ENCODE measurements at regions not wholly inside any gene's neighbourhood (a gene's known extent, or its start where the extent isn't known, plus 50 kb on each side); places are given as distances from the start of the nearest gene placed in this dataset.

GRCh38 chr6:77979204-77979603 lies 326.4 kb downstream of the MEI4 start:
- intact Hi-C loops (cut with DNase I) = no loop called here

DNA sequence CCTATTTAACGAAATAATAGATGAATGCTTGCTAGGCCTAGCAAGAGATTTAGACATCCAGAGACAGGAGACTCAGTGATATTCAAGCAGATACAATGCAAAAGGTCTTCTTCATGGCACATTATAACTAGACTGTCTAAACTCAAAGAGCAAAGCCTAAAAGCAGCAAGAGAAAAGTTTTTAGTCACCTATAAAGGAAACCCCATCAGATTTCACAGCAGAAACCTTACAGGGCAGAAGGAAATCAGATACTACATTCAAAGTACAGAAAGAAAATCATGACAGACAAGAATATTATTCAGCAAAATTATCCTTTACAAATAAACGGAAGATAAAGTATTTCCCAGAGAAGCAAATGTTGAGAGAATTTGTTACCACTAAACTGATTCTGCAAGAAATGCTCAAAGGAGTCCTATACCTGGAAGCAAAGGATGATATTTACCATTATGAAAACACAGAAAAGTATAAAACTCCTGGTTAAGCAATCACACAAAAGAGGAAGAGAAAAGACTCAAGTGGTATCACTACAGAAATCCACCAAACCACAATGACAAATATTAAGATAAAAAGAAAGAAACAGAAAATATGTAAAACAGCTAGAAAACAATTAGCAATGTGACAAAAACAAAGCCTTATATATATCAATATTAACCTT lies 333.7 kb downstream of the MEI4 start:
- DNase-seq (ENCODE audit: low spot score) = no peak

More at GRCh38 chr6:77979204-77979603, 326.4 kb downstream of the MEI4 start:
- DNase-seq (ENCODE audit: low spot score) = no peak

DNA sequence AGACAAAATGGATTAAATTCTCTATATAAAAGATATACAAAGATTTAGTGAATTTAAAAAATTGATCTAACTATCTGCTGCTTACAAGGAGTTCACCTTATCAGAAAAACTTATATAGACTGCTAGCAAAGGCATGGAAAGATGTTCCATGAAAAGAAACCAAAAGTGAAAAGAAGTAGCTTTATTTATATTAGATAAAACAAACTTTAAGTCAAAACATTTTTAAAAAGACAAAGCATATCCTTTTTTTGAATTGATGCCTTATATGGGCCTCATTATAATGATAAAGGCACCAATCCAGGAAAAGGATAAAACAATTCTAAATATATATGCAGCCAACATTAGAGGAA lies 334.2 kb downstream of the MEI4 start:
- intact Hi-C loops (cut with DNase I) = no loop called here
- DNase-seq (ENCODE audit: low spot score) = no peak

More for the DNA sequence above, 333.7 kb downstream of the MEI4 start:
- intact Hi-C loops (cut with DNase I) = no loop called here

GRCh38 chr6:78010130-78010529 lies 357.3 kb downstream of the MEI4 start:
- intact Hi-C loops (cut with DNase I) = no loop called here
- no peak for DNase-seq (ENCODE audit: low spot score)

DNA sequence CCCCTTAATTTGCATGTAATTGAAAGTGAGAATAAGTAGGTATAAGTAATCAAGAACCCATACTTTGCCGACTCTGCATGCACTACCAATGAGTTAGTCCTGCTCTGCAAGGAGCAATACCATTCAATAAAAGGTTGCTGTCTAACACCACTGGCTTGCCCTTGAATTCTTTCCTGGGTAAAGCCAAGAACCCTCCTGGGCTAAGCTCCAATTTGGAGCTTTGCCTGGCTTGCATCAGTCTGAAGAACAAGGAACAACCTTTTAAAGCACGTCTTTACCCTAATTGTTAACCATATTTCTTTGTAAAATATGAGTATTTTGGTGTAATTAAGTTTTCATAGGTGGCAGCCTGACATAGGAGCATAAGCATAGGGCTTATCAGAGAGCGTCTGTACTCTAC lies 367.7 kb downstream of the MEI4 start:
- intact Hi-C loops (cut with DNase I) = no loop called here
- no peak for DNase-seq (ENCODE audit: low spot score)

DNA sequence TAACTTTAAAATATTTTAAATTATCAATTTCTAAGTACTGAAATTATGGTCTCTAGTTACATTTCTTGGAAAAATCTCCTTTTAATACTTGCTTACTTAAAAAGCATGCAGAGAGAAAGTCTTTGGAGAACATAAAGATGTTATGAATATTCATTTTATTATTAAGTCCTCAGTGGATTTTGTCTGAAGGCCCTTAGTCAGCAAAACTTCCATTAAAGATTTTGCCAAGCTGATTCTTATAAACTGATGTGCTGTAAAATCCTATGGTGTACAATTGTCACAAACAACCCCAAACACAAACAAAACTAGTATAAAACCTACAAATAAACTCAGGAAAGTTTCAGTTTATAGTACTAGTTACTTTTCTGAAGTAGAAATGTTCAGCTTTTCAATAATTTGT lies 372.7 kb downstream of the MEI4 start:
- DNase-seq (ENCODE audit: low spot score) = no peak
- intact Hi-C loops (cut with DNase I) = loop anchor here in 1 of 2 donors (5.0 kb wide), 1 partner anchor 207 kb away; no protein-coding TSS in a partner anchor

- intact Hi-C loops (cut with DNase I) = no loop called here
These were observed 378.4 kb downstream of the MEI4 start for GRCh38 chr6:78031228-78031627.

DNA sequence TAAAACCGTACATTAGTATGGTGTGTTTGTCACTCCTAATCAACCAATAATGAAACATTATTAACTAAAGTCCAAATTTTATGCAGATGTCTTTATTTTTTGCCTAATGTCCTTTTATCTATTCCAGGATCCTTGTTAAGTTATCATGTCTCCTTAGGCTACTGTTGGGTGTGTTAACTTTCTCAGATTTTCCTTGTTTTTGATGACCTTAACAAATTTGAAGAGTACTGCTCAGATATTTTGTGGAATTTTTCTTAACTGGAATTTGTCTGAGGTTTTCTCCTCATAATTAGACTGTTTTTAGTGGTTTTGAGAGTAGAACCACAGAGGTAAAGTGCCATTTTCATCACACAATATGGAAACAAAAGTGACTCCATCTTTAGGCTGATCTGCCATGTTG lies 406.3 kb downstream of the MEI4 start:
- intact Hi-C loops (cut with DNase I) = no loop called here
- no peak for DNase-seq (ENCODE audit: low spot score)

More at GRCh38 chr6:78031228-78031627, 378.4 kb downstream of the MEI4 start:
- DNase-seq (ENCODE audit: low spot score) = no peak

DNA sequence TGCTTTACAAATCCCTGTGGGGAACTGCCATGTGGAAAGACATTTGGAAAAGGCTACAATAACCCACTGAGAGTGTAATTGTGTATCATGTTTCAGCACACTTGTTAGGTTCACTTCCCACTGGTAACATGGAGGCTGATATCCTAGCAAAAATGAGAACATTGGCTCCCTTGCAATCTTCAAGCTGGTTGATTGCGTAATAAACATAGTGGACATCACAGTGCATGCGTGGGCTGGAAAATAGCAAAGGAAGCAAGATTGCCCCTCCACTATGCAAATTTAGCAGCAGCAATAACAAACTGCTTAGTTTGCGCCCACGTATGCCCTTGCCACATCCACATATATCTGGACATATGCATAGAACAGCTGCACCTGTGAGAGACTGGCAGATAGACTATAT lies 410.2 kb downstream of the MEI4 start:
- intact Hi-C loops (cut with DNase I) = no loop called here
- no peak for DNase-seq (ENCODE audit: low spot score)

DNA sequence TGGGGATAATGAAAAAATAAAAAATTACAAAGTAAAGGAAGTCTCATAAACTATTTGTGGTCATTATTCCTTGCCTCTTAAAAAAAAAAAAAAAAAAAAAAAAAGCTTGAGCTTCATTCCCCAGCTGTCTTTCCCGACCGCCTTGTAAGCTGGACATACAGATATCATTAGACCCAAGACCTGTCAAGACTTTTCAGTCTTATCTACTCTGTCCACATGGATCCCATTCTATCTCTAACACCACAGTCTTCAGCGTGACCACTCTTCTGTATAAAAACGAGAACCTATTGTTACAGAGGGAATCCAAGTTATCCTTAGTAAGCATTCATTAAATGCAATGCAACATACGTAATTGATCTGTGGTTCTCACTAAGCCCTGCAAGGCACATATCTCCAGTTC lies 423.5 kb downstream of the MEI4 start:
- intact Hi-C loops (cut with DNase I) = no loop called here
- no peak for DNase-seq (ENCODE audit: low spot score)

- DNase-seq (ENCODE audit: low spot score) = no peak
- intact Hi-C loops (cut with DNase I) = no loop called here
These were observed 436.7 kb downstream of the MEI4 start for GRCh38 chr6:78089531-78089930.

GRCh38 chr6:78093906-78094305 lies 441.1 kb downstream of the MEI4 start:
- DNase-seq (ENCODE audit: low spot score) = no peak
- intact Hi-C loops (cut with DNase I) = no loop called here

DNA sequence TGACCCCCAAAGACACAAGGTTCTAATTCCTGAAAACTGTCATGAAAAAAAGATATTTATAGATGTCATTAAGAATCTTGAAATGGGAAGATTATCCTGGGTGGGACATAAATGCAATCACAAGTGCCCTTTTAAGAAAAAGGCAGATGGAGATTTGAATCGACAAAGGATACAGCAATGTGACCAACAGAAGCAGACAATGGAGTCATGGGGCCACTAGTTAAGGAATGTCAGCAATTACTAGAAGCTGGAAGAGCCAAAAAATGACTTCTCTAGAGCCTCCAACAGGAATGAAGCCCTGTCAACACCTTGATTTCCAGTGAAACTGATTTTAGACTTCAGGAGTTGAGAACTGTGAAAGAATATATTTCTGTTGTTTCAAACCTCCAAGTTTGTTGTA lies 448.5 kb downstream of the MEI4 start:
- DNase-seq (ENCODE audit: low spot score) = no peak
- intact Hi-C loops (cut with DNase I) = no loop called here

DNA sequence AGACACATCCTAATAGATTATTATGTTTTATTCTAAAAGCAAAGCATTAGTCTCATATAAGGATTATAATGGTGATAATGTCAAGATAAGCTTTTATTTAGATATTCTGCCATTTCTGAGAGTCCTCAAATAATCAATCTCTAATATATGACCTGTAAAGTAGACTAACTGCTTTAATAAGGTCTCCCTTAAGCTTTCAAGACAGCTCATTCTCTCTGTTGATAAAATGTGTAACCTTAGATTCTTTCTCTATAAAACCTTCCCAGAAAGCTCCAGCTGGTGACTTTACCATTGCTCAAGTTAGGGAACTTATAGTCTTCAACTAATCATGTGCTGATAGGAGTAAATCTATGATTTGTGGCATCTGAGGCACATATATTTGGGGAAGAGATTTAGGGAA lies 457.8 kb downstream of the MEI4 start:
- no peak for DNase-seq (ENCODE audit: low spot score)
- intact Hi-C loops (cut with DNase I) = no loop called here

DNA sequence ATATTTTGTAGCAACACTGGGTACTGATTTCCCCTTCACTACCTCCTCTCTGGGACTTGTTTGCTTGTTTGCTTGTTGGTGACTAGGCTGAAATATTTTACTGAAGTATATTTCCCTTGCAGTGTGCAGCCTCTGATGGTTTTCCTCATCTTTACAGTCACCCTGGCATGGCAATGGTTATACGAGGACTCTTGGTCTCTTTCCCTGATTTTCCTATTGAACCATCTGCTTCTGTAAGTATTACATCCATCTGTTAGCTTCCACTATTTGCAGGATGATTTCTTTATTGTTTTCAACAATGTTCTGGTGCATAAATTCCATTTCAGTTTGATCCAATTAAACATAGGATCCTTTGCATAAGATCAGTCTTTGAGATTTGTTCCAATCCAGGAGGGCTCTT lies 465.1 kb downstream of the MEI4 start:
- no peak for DNase-seq (ENCODE audit: low spot score)
- intact Hi-C loops (cut with DNase I) = no loop called here

DNA sequence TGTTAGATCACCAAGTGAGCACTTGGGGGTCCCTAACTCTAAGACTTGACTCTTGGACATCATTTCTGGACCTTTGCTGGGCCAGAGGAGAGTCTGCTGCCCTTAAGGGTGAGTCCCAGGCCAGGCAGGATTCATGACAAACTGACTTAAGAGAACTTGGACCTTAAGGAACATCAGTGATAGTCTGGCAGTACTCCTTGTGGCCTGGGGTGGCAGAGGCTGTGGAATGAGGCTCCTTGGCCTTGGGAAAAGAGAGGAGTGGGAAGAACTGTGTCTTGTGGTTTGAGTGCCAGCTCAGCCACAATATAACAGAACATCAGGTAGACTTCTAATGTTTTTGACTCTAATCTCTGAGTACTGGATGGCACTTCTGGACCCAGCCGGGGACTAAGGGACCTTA lies 478.7 kb downstream of the MEI4 start:
- no peak for DNase-seq (ENCODE audit: low spot score)
- intact Hi-C loops (cut with DNase I) = no loop called here

DNA sequence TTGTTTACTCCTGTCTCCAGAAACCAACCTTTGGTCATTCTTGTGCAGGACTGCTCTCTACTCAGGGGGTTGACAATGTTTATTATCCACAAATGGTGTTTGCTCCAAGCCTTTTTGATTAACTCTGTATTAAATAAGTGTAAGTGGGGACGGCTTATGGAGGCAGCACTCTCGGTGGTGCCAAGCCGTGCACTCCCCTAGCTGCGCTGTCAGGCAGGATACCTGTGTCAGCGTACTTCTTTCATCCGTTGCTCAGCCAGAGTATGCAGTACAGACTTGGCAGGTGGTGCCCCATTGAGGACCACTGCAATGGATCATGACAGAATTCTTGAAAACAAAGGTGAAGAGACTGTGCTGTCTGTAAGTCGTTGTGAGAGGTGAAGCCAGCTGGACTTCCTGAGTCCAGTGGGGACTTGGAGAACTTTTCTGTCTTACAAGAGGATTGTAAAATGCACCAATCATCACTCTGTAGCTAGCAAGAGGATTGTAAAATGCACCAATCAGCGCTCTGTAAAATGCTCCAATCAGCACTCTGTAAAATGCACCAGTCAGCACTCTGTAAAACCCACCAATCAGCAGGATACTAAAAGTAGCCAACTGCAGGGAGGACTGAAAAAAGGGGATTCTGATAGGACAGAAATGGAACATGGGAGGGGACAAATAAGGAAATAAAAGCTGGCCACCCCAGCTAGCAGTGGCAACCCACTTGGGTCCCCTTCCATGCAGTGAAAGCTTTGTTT lies 480.0 kb downstream of the MEI4 start:
- DNase-seq (ENCODE audit: low spot score) = no peak
- intact Hi-C loops (cut with DNase I) = no loop called here

DNA sequence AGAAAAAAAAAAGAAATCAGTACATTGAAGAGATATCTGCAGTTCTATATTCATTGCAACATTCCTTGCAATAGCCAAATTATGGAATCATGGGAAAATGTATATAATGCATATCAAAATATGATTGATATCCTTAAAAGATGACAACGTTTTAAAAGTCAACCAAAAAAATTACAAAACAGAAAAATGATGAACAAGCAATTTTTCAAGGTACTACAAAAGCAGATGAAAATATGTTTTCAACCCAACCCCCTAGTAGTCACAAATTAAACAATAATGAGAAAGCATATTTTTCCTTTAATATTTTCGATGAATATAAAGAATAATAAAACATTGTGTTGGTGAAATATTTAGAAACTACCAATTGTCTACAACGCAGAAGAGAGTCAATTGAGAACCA lies 497.6 kb downstream of the MEI4 start:
- DNase-seq (ENCODE audit: low spot score) = no peak
- intact Hi-C loops (cut with DNase I) = no loop called here

DNA sequence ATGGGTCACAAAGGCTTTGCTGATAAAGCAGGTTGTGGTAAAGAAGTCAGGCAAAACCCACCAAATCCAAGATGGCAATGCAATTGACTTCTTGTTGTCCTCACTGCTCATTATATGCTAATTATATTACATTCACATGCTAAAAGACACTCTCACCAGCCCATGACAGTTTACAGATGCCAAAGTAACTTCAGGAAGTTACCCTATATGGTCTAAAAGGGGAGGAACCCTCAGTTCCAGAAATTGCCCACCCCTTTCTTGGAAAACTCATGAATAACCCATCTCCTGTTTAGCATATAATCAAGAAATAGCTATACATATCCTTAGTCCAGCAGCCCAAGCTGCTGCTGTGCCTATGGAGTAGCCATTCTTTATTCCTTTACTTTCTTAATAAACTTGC lies 501.1 kb downstream of the MEI4 start:
- intact Hi-C loops (cut with DNase I) = no loop called here
- DNase-seq (ENCODE audit: low spot score) = no peak

- intact Hi-C loops (cut with DNase I) = no loop called here
- DNase-seq (ENCODE audit: low spot score) = no peak
These were observed 504.8 kb downstream of the MEI4 start for GRCh38 chr6:78157606-78158005.

DNA sequence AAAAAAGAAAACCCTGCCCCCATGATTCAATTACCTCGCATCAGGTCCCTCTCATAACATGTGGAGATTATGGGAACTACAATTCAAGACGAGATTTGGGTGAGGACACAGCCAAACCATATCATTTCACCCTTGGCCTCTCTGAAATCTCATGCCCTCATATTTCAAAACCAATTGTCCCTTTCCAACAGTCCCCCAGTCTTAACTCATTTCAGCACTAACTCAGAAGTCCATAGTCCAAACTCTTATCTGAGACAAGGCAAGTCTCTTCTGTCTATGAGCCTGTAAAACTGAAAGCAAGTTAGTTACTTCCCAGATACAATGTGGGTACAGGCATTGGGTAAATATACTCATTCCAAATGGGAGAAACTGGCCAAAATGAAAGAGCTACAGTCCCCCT lies 536.1 kb downstream of the MEI4 start:
- intact Hi-C loops (cut with DNase I) = no loop called here
- DNase-seq (ENCODE audit: low spot score) = no peak
